ENCODE measurements at regions not wholly inside any gene's neighbourhood (a gene's known extent, or its start where the extent isn't known, plus 50 kb on each side); places are given as distances from the start of the nearest gene placed in this dataset.

DNA sequence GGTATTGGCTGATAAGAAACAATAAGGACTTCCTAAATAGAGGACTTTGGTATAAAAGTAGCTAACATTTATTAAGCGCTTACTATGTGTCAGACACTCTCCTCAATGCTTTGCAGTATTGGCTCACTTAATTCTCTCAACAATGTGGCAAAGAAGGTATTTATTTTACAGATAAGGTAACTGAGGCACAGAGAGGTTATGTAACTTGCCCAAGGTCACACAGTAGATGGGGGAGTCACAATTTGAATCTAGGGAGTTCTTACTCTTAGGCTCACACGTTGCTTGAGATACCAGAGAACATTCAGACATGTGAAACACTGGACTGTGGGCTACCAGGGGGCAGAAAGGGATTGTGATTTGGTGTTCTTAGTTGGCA is 60.8 kb upstream of the GPR158 start:
- FAIRE-seq, result no peak

DNA sequence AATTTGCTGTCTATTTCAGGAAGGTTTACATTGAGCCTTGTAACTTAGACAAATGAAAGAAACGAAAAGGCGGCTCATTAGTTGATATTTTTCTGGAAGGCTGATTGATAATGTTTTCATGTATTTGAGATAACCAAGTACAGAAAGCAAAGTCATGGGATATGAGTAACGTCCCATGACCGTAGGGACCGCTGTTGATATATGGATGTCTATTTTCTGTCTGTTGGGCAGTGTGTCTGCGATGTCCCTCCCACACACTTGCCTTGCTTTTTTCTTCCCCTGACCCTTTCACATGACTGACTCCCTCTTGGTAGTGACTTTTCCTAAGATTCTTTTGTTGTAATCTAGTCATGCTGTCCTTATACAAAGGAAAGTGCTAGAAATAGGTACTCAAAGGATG is 57.0 kb upstream of the GPR158 start:
- no peak for FAIRE-seq

DNA sequence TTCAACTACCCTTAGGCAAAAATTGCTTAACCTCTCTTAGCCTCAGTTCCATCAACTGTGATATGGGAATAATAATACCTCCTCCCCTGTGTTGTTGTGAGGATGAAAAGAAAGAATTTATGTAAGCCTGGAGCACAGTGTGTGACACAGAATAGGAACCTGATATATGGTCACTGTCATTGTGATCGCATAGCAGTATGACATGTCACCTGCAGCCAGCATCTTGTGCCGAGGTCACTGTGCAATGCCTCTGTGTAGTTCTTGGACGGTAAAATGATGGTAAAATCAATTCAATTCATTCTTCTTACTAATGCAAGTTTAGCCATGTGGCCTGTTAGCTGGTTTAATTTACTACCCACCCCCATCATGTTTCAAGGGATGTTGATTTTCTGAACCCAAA is 54.6 kb upstream of the GPR158 start:
- no peak for FAIRE-seq

Data from A204.1 (cell line).